NB4 (cell line): ENCODE measurements at regions not wholly inside any gene's neighbourhood (a gene's known extent, or its start where the extent isn't known, plus 50 kb on each side); places are given as distances from the start of the nearest gene placed in this dataset.

Experiments used
- DNase-seq: peaks from one replicate; pipeline ENCODE4 v3.0.0; 2010; ENCODE audit warnings: low read depth
- H3K4me3 ChIP-seq: one replicate; pipeline ENCODE4 v1.5.1; 2011; ENCODE audit warnings: mild to moderate bottlenecking, low read depth, low read length, moderate library complexity
- CTCF ChIP-seq: IDR thresholded peaks from one replicate; pipeline ENCODE4 v1.5.1; 2012; ENCODE audit warnings: low read depth, low read length
- MAX ChIP-seq: IDR thresholded peaks from 2 replicates; pipeline ENCODE4 v1.6.1; 2011; ENCODE audit warnings: low read depth, low read length
- MYC ChIP-seq: IDR thresholded peaks from 2 replicates; pipeline ENCODE4 v1.6.1; 2011; ENCODE audit warnings: low read depth, low read length
- POLR2A ChIP-seq: IDR thresholded peaks from 2 replicates; pipeline ENCODE4 v1.6.1; 2011; ENCODE audit warnings: mild to moderate bottlenecking; ENCODE audit not compliant: insufficient read length; ENCODE audit errors: extremely low read depth

DNA sequence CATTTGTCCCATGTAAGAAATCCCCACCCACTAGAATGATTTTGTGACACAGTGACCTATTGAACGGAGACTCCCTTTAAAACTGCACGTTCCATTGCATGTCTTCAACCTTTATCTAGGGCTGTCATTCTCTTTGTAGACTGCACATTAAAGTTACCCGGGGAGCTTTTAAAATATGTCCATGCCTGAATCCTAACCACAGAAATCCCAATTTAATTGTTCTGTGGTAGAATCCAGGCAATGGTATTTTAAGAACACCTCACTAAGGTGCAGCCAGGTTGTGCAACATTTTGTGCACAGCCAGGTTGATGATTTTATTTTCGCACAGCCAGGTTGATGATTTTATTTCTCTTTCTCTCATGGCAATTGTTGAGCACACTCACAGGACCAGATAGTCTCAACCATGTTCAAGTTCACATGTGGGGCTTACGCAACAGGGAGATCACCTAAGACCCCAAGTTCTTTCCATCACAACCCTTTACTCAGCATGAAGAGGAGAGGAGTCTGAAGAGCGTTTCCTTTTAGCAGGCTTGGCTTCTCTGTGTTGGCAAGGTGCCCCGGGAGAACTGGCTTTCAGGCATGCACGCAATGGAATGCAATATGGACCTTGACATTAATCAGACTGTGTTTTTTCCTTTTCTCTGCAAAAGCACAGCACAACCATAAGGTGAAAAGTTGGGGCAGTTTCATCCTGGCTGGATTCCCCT lies 467.3 kb upstream of the ETAA1 start:
- H3K4me3 ChIP-seq: no peak overlapping the region
- DNase-seq: no peak
- no peak for TF ChIP-seq POLR2A
- TF ChIP-seq CTCF: no peak

DNA sequence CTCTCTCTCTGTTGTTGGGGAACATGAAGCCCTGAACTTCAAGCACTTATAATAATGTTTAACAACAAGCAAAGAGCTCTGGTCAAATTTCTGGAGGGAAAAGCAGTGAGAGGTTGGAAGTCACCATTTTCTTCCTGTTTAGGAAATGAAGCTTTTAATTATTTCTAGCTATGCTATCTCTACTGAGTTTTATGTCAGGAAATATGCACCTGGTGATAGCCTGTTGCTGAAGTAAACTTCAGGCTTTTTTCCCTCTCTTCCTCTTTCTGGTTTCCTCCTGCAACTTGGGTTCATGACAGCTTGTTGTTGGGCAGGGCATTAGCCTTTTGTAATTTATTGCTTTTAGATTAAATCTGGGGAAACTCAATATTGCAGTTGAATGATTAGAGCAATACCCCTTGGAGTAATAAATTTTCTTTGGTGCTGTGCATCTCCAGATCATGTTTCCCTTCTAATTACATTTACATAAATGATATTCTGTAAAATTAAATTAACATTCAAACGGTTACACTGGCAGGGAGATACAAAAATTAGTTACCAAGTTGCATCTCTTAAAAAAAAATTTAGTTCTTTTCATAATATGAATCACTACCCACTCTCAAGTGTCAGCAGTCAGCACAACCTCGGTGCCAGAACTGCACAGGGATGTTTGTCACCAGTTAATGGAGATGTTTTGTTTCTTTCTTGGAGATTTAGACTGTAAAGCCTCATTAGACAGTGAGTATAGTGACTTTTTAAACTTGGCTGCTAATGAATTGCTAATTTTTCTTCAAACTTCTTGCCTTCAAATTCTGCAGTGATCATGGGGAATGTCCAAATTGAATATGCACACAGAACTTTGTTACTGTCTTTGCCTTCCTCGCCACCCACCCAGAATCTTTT lies 466.6 kb upstream of the ETAA1 start:
- TF ChIP-seq POLR2A (no peak), MYC (no peak), CTCF (no peak), MAX (no peak)
- no peak overlapping the region for H3K4me3 ChIP-seq
- DNase-seq: no peak

DNA sequence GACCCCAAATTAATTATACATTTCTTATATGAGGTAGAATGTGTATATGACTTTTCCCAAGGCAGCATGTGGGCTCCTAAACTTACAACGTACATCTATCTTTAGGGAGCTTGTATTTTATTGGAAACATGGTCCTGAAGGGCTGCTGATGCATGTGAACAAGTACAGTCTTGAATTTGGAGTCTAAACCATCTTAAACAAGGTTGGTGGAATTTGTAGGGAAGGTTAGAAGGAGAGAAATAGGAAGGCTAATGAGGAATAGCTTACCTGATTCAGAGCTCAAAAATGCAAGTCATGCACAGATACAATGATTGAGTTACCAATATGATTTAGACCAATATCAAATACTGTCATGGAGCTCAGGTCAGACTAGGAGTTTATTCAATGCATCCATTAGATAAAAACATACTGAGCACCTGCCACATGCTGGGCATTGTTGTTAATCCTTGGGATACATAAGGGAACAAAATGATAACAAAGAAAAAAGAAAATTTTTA lies 458.6 kb upstream of the ETAA1 start:
- TF ChIP-seq POLR2A (no peak), CTCF (no peak), MYC (no peak), MAX (no peak)
- no peak for DNase-seq
- H3K4me3 ChIP-seq: no peak overlapping the region

DNA sequence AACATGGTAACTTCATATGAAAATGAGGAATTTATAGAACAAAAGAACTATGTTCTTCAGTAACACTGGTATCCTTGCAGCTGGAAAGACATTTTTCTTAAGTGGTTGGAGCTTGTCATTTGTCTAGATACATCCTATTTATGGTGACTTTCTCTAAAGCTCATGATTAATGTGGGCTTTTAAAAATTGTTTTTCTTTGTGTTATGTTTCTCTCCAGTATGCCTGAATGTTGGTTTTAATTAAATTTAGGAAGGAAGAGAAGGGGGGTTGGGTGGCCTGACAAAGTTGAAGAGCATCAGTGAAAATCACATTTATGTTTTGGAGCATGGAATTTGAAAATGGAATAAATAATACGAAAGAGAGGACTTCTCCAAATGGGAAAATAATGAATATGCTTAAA lies 457.1 kb upstream of the ETAA1 start:
- TF ChIP-seq POLR2A (no peak), MYC (no peak)
- no peak for DNase-seq
- no peak overlapping the region for H3K4me3 ChIP-seq

- DNase-seq: no peak
- TF ChIP-seq MYC: no peak
- no peak for TF ChIP-seq MAX
- TF ChIP-seq CTCF: no peak
- TF ChIP-seq POLR2A: no peak
Measured at GRCh38 chr2:66948234-66948633, 448.9 kb upstream of the ETAA1 start.

DNA sequence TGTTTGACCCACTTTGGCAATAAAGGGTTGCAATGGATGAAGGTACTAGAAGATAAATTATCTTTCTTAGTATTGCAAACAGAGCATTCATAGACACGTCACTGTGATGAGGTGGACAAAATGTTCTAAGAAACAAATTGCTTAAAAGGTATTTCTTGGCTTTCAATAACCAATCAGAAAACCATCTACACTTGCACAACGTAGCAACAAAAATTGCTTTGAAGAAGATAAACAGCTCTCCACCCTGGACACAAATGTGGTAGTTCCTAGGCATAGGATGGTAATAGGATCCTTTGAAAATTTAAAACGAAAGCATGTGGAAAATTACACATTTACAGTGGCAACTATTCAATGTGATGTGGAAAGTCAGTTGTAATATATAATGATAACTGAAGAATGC lies 439.9 kb upstream of the ETAA1 start:
- no peak for TF ChIP-seq CTCF
- TF ChIP-seq MAX: no peak
- TF ChIP-seq MYC: no peak
- no peak for TF ChIP-seq POLR2A
- DNase-seq: no peak
- no peak overlapping the region for H3K4me3 ChIP-seq

More at GRCh38 chr2:66948234-66948633, 448.9 kb upstream of the ETAA1 start:
- no peak overlapping the region for H3K4me3 ChIP-seq
